ENCODE measurements at regions not wholly inside any gene's neighbourhood (a gene's known extent, or its start where the extent isn't known, plus 50 kb on each side); places are given as distances from the start of the nearest gene placed in this dataset.

GRCh38 chr15:87478687-87479072, 777.9 kb downstream of the NTRK3 start:
- H3K27ac ChIP-seq (ENCODE audit: low read length, poor library complexity, severe bottlenecking): no peak overlapping the region
- H3K23ac ChIP-seq (ENCODE audit: low read length in 2 of 2): no peak overlapping the region
- H3K4me2 ChIP-seq (ENCODE audit: low read length, poor library complexity, severe bottlenecking): no peak overlapping the region
- no peak overlapping the region for H2BK5ac ChIP-seq (ENCODE audit: low read depth, low read length, poor library complexity, severe bottlenecking)
- no peak overlapping the region for H2AFZ ChIP-seq (ENCODE audit: low read depth, low read length)
- 100% methylated on average over 2 of the region's 2 CpGs for WGBS
- H4K91ac ChIP-seq (ENCODE audit: low read length): no peak overlapping the region
- no peak overlapping the region for H3K18ac ChIP-seq (ENCODE audit: low read depth in 1 of 2, low read length in 2 of 2)
- no peaks in the 10 kb centered on the region for H3K79me1 ChIP-seq (replicated peaks; ENCODE audit: low read length, poor library complexity, severe bottlenecking)
- no peaks in the 10 kb centered on the region for H3K4me1 ChIP-seq (ENCODE audit: control insufficient read depth, insufficient read depth, low read depth, low read length)
- no peak overlapping the region for H2AK5ac ChIP-seq (ENCODE audit: low read length, severe bottlenecking)
- H3K27me3 ChIP-seq (ENCODE audit: control insufficient read depth in 1 of 2, insufficient read depth in 1 of 2, low read length in 2 of 2): no peaks in the 10 kb centered on the region
- no peak overlapping the region for H4K8ac ChIP-seq (ENCODE audit: low read length)
- no peak for DNase-seq
- H2BK15ac ChIP-seq (ENCODE audit: low read depth, poor library complexity, severe bottlenecking): no peak overlapping the region
- no peaks in the 10 kb centered on the region for H3K36me3 ChIP-seq (ENCODE audit: control insufficient read depth in 1 of 2, insufficient read depth in 2 of 2, low read depth in 1 of 2, low read length in 2 of 2)
- no peak overlapping the region for H2BK12ac ChIP-seq (ENCODE audit: low read length in 2 of 2)
- no peak overlapping the region for H3K4me3 ChIP-seq (ENCODE audit: insufficient read depth in 1 of 2, low read depth in 1 of 2, low read length in 2 of 2)
- no peaks in the 10 kb centered on the region for H3K9me3 ChIP-seq (ENCODE audit: control insufficient read depth, low read length)
- H3K14ac ChIP-seq (ENCODE audit: low read length in 2 of 2): no peak overlapping the region
- no peak overlapping the region for H3K4ac ChIP-seq (ENCODE audit: low read depth in 1 of 2, low read length in 2 of 2)
- no peak overlapping the region for H3K9ac ChIP-seq (ENCODE audit: low read length)
- H2BK120ac ChIP-seq (ENCODE audit: low read depth, low read length): no peak overlapping the region

- Histone ChIP-seq H3K9me3 (ENCODE audit: control insufficient read depth, low read length) (no peaks in the 10 kb centered on the region), H3K27ac (ENCODE audit: low read length, poor library complexity, severe bottlenecking) (peak overlapping the region; percentile 87), H2AFZ (ENCODE audit: low read depth, low read length) (peak overlapping the region; percentile 43), H3K4me1 (ENCODE audit: control insufficient read depth, insufficient read depth, low read depth, low read length) (no peaks in the 10 kb centered on the region), H2BK12ac (ENCODE audit: low read length in 2 of 2) (peak overlapping the region in 1 of 2 experiments; percentile 81), H2BK120ac (ENCODE audit: low read depth, low read length) (no peak overlapping the region), H4K8ac (ENCODE audit: low read length) (peak overlapping the region; percentile 89), H3K14ac (ENCODE audit: low read length in 2 of 2) (no peak overlapping the region), H3K79me1 (replicated peaks; ENCODE audit: low read length, poor library complexity, severe bottlenecking) (no peaks in the 10 kb centered on the region), H2BK15ac (ENCODE audit: low read depth, poor library complexity, severe bottlenecking) (no peak overlapping the region), H3K4me3 (ENCODE audit: insufficient read depth in 1 of 2, low read depth in 1 of 2, low read length in 2 of 2) (peak overlapping the region in 1 of 2 experiments; percentile 59), H4K91ac (ENCODE audit: low read length) (peak overlapping the region; percentile 52), H3K27me3 (ENCODE audit: control insufficient read depth in 1 of 2, insufficient read depth in 1 of 2, low read length in 2 of 2) (no peaks in the 10 kb centered on the region), H2AK5ac (ENCODE audit: low read length, severe bottlenecking) (no peak overlapping the region), H2BK5ac (ENCODE audit: low read depth, low read length, poor library complexity, severe bottlenecking) (peak overlapping the region; percentile 66), H3K4me2 (ENCODE audit: low read length, poor library complexity, severe bottlenecking) (peak overlapping the region; percentile 78), H3K23ac (ENCODE audit: low read length in 2 of 2) (no peak overlapping the region), H3K4ac (ENCODE audit: low read depth in 1 of 2, low read length in 2 of 2) (peak overlapping the region; percentile 46 to 52), H3K18ac (ENCODE audit: low read depth in 1 of 2, low read length in 2 of 2) (peak overlapping the region; percentile 50 to 71), H3K9ac (ENCODE audit: low read length) (peak overlapping the region; percentile 79), H3K36me3 (ENCODE audit: control insufficient read depth in 1 of 2, insufficient read depth in 2 of 2, low read depth in 1 of 2, low read length in 2 of 2) (no peaks in the 10 kb centered on the region)
- WGBS: 51% methylated on average over 4 of the region's 8 CpGs
- peak; percentile 94 for DNase-seq
These were observed 778.5 kb downstream of the NTRK3 start for GRCh38 chr15:87477737-87478686.

GRCh38 chr15:87477026-87477425, 779.5 kb downstream of the NTRK3 start:
- Histone ChIP-seq H2AK5ac (ENCODE audit: low read length, severe bottlenecking) (no peak overlapping the region), H4K8ac (ENCODE audit: low read length) (no peak overlapping the region), H3K4me1 (ENCODE audit: control insufficient read depth, insufficient read depth, low read depth, low read length) (no peaks in the 10 kb centered on the region), H4K91ac (ENCODE audit: low read length) (no peak overlapping the region), H3K23ac (ENCODE audit: low read length in 2 of 2) (no peak overlapping the region), H2AFZ (ENCODE audit: low read depth, low read length) (no peak overlapping the region), H3K4me3 (ENCODE audit: insufficient read depth in 1 of 2, low read depth in 1 of 2, low read length in 2 of 2) (no peak overlapping the region), H3K79me1 (replicated peaks; ENCODE audit: low read length, poor library complexity, severe bottlenecking) (no peaks in the 10 kb centered on the region), H2BK5ac (ENCODE audit: low read depth, low read length, poor library complexity, severe bottlenecking) (no peak overlapping the region), H3K36me3 (ENCODE audit: control insufficient read depth in 1 of 2, insufficient read depth in 2 of 2, low read depth in 1 of 2, low read length in 2 of 2) (no peaks in the 10 kb centered on the region), H3K27ac (ENCODE audit: low read length, poor library complexity, severe bottlenecking) (no peak overlapping the region), H3K9ac (ENCODE audit: low read length) (no peak overlapping the region), H2BK120ac (ENCODE audit: low read depth, low read length) (no peak overlapping the region), H2BK15ac (ENCODE audit: low read depth, poor library complexity, severe bottlenecking) (no peak overlapping the region), H3K18ac (ENCODE audit: low read depth in 1 of 2, low read length in 2 of 2) (no peak overlapping the region), H3K4ac (ENCODE audit: low read depth in 1 of 2, low read length in 2 of 2) (no peak overlapping the region), H3K4me2 (ENCODE audit: low read length, poor library complexity, severe bottlenecking) (no peak overlapping the region), H2BK12ac (ENCODE audit: low read length in 2 of 2) (no peak overlapping the region), H3K9me3 (ENCODE audit: control insufficient read depth, low read length) (no peaks in the 10 kb centered on the region), H3K14ac (ENCODE audit: low read length in 2 of 2) (no peak overlapping the region), H3K27me3 (ENCODE audit: control insufficient read depth in 1 of 2, insufficient read depth in 1 of 2, low read length in 2 of 2) (no peaks in the 10 kb centered on the region)
- DNase-seq: no peak
- WGBS: no CpG with 5 or more reads among the region's 1 CpG

- Histone ChIP-seq H3K27me3 (ENCODE audit: control insufficient read depth in 1 of 2, insufficient read depth in 1 of 2, low read length in 2 of 2) (no peaks in the 10 kb centered on the region), H3K36me3 (ENCODE audit: control insufficient read depth in 1 of 2, insufficient read depth in 2 of 2, low read depth in 1 of 2, low read length in 2 of 2) (no peaks in the 10 kb centered on the region), H2AK5ac (ENCODE audit: low read length, severe bottlenecking) (no peak overlapping the region), H2BK15ac (ENCODE audit: low read depth, poor library complexity, severe bottlenecking) (no peak overlapping the region), H3K79me1 (replicated peaks; ENCODE audit: low read length, poor library complexity, severe bottlenecking) (no peaks in the 10 kb centered on the region), H4K8ac (ENCODE audit: low read length) (no peak overlapping the region), H3K9me3 (ENCODE audit: control insufficient read depth, low read length) (no peaks in the 10 kb centered on the region), H3K18ac (ENCODE audit: low read depth in 1 of 2, low read length in 2 of 2) (no peak overlapping the region), H3K4me3 (ENCODE audit: insufficient read depth in 1 of 2, low read depth in 1 of 2, low read length in 2 of 2) (no peak overlapping the region), H2BK120ac (ENCODE audit: low read depth, low read length) (no peak overlapping the region), H3K4ac (ENCODE audit: low read depth in 1 of 2, low read length in 2 of 2) (no peak overlapping the region), H2AFZ (ENCODE audit: low read depth, low read length) (no peak overlapping the region), H3K4me2 (ENCODE audit: low read length, poor library complexity, severe bottlenecking) (no peak overlapping the region), H4K91ac (ENCODE audit: low read length) (no peak overlapping the region), H3K4me1 (ENCODE audit: control insufficient read depth, insufficient read depth, low read depth, low read length) (no peaks in the 10 kb centered on the region), H3K23ac (ENCODE audit: low read length in 2 of 2) (no peak overlapping the region), H3K14ac (ENCODE audit: low read length in 2 of 2) (no peak overlapping the region), H3K9ac (ENCODE audit: low read length) (no peak overlapping the region), H2BK12ac (ENCODE audit: low read length in 2 of 2) (no peak overlapping the region), H3K27ac (ENCODE audit: low read length, poor library complexity, severe bottlenecking) (no peak overlapping the region), H2BK5ac (ENCODE audit: low read depth, low read length, poor library complexity, severe bottlenecking) (no peak overlapping the region)
- 79% methylated on average over 2 of the region's 2 CpGs for WGBS
- DNase-seq: no peak
These were observed 785.6 kb downstream of the NTRK3 start for GRCh38 chr15:87470923-87471322.
